CD14-positive monocyte (primary cell): ENCODE measurements at regions not wholly inside any gene's neighbourhood (a gene's known extent, or its start where the extent isn't known, plus 50 kb on each side); places are given as distances from the start of the nearest gene placed in this dataset.

ENCODE experiments used
- DNase-seq, 3 donors: peaks; one replicate each; pipeline ENCODE4 v3.0.0-alpha.2; 2011 to 2022
- H2AFZ ChIP-seq: 2 replicates; pipeline ENCODE4 v1.6.0; 2012; ENCODE audit warnings: mild to moderate bottlenecking, low read depth, low read length, inconsistent platforms; ENCODE audit not compliant: insufficient read depth, poor library complexity, severe bottlenecking
- H3K27ac ChIP-seq, 2 donors: 1 replicate in 1 of 2; 2 replicates in 1 of 2; pipeline ENCODE4 v1.5.1; 2012 to 2013; ENCODE audit warnings: low read length in 2 of 2, control low read depth in 1 of 2, inconsistent platforms in 1 of 2, low read depth in 1 of 2, mild to moderate bottlenecking in 1 of 2
- H3K27me3 ChIP-seq, 2 donors: one replicate each; pipeline versions ENCODE4 v1.6.0 to v1.6.1; 2011 to 2013; ENCODE audit warnings: low read length in 2 of 2; ENCODE audit not compliant: control insufficient read depth in 2 of 2, insufficient read depth in 2 of 2
- H3K36me3 ChIP-seq, 2 donors: replicated peaks in 1 of 2; 1 replicate in 1 of 2; 2 replicates in 1 of 2; pipeline versions ENCODE4 v1.5.1 to v1.6.1; 2012 to 2013; ENCODE audit warnings: low read length in 2 of 2, control low read depth in 1 of 2, inconsistent platforms in 1 of 2, mild to moderate bottlenecking in 1 of 2; ENCODE audit not compliant: insufficient read depth in 2 of 2, control insufficient read depth in 1 of 2
- H3K4me1 ChIP-seq, 2 donors: 1 replicate in 1 of 2; 2 replicates in 1 of 2; pipeline versions ENCODE4 v1.5.1 to v1.6.1; 2012 to 2013; ENCODE audit warnings: low read length in 2 of 2, control low read depth in 1 of 2, inconsistent platforms in 1 of 2, mild to moderate bottlenecking in 1 of 2, moderate library complexity in 1 of 2; ENCODE audit not compliant: insufficient read depth in 2 of 2, control insufficient read depth in 1 of 2
- H3K4me2 ChIP-seq: replicated peaks from 2 replicates; pipeline ENCODE3; 2012; ENCODE audit warnings: low read length, moderate library complexity, mild to moderate bottlenecking; ENCODE audit not compliant: poor library complexity, severe bottlenecking; ENCODE audit errors: extremely low read depth
- H3K4me3 ChIP-seq, 3 experiments: fragments of 200-600 bp in 1 of 3; sonication (generic) in 1 of 3; replicated peaks in 1 of 3; 1 replicate in 2 of 3; 2 replicates in 1 of 3; pipeline ENCODE4 v1.5.1; 2011 to 2013; ENCODE audit warnings: low read length in 3 of 3, mild to moderate bottlenecking in 3 of 3, control low read depth in 2 of 3, low read depth in 2 of 3, inconsistent platforms in 1 of 3, moderate library complexity in 1 of 3
- H3K79me2 ChIP-seq: 2 replicates; pipeline ENCODE4 v1.6.0; 2012; ENCODE audit warnings: mild to moderate bottlenecking, control low read depth, inconsistent platforms, low read length, moderate library complexity; ENCODE audit not compliant: insufficient read depth
- H3K9ac ChIP-seq: 2 replicates; pipeline ENCODE4 v1.6.0; 2017; ENCODE audit warnings: low read length, mild to moderate bottlenecking; ENCODE audit not compliant: insufficient read depth, poor library complexity, severe bottlenecking
- H3K9me3 ChIP-seq, 2 donors: replicated peaks in 1 of 2; 1 replicate in 1 of 2; 2 replicates in 1 of 2; pipeline versions ENCODE4 v1.5.1 to v1.6.1; 2012 to 2013; ENCODE audit warnings: low read length in 2 of 2, control low read depth in 1 of 2; ENCODE audit not compliant: control insufficient read depth in 1 of 2, insufficient read depth in 1 of 2
- H4K20me1 ChIP-seq: 2 replicates; pipeline ENCODE4 v1.6.0; 2012; ENCODE audit warnings: mild to moderate bottlenecking, low read length, control low read depth, moderate library complexity; ENCODE audit not compliant: insufficient read depth
- H3K27ac Mint-ChIP-seq, 7 donors: one replicate each; pipeline ENCODE4 v1.8.0; 2020; ENCODE audit warnings: mild to moderate bottlenecking in 7 of 7, mixed read lengths in 7 of 7, moderate library complexity in 6 of 7, inconsistent platforms in 2 of 7
- H3K27me3 Mint-ChIP-seq, 3 donors: one replicate each; pipeline ENCODE4 v1.8.0; 2021 to 2022; ENCODE audit warnings: low read depth in 3 of 3, mild to moderate bottlenecking in 3 of 3, mixed read lengths in 3 of 3, moderate library complexity in 3 of 3, inconsistent platforms in 1 of 3
- H3K36me3 Mint-ChIP-seq, 2 donors: one replicate each; pipeline ENCODE4 v1.8.0; 2020; ENCODE audit warnings: mixed read lengths in 2 of 2, inconsistent platforms in 1 of 2, mild to moderate bottlenecking in 1 of 2
- H3K4me1 Mint-ChIP-seq: one replicate; pipeline ENCODE4 v1.8.0; 2020; ENCODE audit warnings: mild to moderate bottlenecking, mixed read lengths
- H3K4me3 Mint-ChIP-seq, 2 donors: one replicate each; pipeline ENCODE4 v1.8.0; 2020; ENCODE audit warnings: mild to moderate bottlenecking in 2 of 2, mixed read lengths in 2 of 2, moderate library complexity in 1 of 2
- H3K9me3 Mint-ChIP-seq, 7 donors: one replicate each; pipeline ENCODE4 v1.8.0; 2020 to 2022; ENCODE audit warnings: mixed read lengths in 7 of 7, mild to moderate bottlenecking in 6 of 7, moderate library complexity in 6 of 7, inconsistent platforms in 2 of 7
- CTCF ChIP-seq: fragments of 200-600 bp; IDR thresholded peaks from one replicate; pipeline ENCODE4 v1.8.0; 2022; ENCODE audit warnings: antibody characterized with exemption, mild to moderate bottlenecking
- WGBS: methylation state at CpG from one replicate; pipeline ENCODE4 v1.1.5; 2013; ENCODE audit warnings: missing lambda C conversion rate; ENCODE audit not compliant: insufficient coverage; 5-methylcytosine and 5-hydroxymethylcytosine counted together
- intact Hi-C, 2 donors: fragments of 100-400 bp; cut with micrococcal nuclease; formaldehyde crosslinking; loops; one replicate each; pipeline versions ENCODE4 v1.15.0 to v1.15.1; 2023

GRCh38 chr15:89412905-89413411 lies 78.3 kb upstream of the POLG start:
- H3K4me1 Mint-ChIP-seq, result peaks cover 30% of the 10 kb centered on the region
- Histone ChIP-seq H3K9me3 (peaks cover 4 to 40% of the 10 kb centered on the region in 2 donors), H3K27me3 (peaks cover 88 to 99% of the 10 kb centered on the region in 2 donors), H3K36me3 (no peaks in the 10 kb centered on the region), H3K9ac (no peak overlapping the region), H4K20me1 (no peaks in the 10 kb centered on the region), H3K4me2 (no peak overlapping the region), H3K4me3 (no peak overlapping the region), H3K4me1 (peaks cover 21 to 27% of the 10 kb centered on the region in 2 donors), H3K79me2 (no peaks in the 10 kb centered on the region), H2AFZ (no peak overlapping the region), H3K27ac (no peak overlapping the region)
- TF ChIP-seq CTCF, result no peak
- no peak for DNase-seq
- 13% methylated on average over 3 of the region's 11 CpGs for WGBS
- peak overlapping the region in 1 of 2 donors; percentile 78 for H3K4me3 Mint-ChIP-seq
- H3K27ac Mint-ChIP-seq, result peak overlapping the region in 1 of 7 donors; percentile 11
- intact Hi-C loops, result no loop called here
- H3K36me3 Mint-ChIP-seq, result peaks cover 0 to 11% of the 10 kb centered on the region in 2 donors
- peaks cover 0 to 32% (median 13%) of the 10 kb centered on the region in 7 donors for H3K9me3 Mint-ChIP-seq
- H3K27me3 Mint-ChIP-seq, result peaks cover 96 to 99% (median 97%) of the 10 kb centered on the region in 3 donors

- peaks cover 0 to 41% (median 32%) of the 10 kb centered on the region in 7 donors for H3K9me3 Mint-ChIP-seq
- H3K4me1 Mint-ChIP-seq, result peaks cover 52% of the 10 kb centered on the region
- peak overlapping the region in 1 of 2 donors; percentile 97 for H3K4me3 Mint-ChIP-seq
- H3K27ac Mint-ChIP-seq, result no peak overlapping the region
- H3K79me2 ChIP-seq, result no peaks in the 10 kb centered on the region
- H3K4me1 ChIP-seq, result peaks cover 40 to 56% of the 10 kb centered on the region in 2 donors
- no peak overlapping the region for H2AFZ ChIP-seq
- no peak overlapping the region for H3K4me3 ChIP-seq
- TF ChIP-seq CTCF, result no peak
- H4K20me1 ChIP-seq, result no peaks in the 10 kb centered on the region
- intact Hi-C loops, result no loop called here
- no peaks in the 10 kb centered on the region for H3K36me3 ChIP-seq
- H3K9me3 ChIP-seq, result peaks cover 5 to 44% of the 10 kb centered on the region in 2 donors
- 21% methylated on average over 10 of the region's 19 CpGs for WGBS
- no peak overlapping the region for H3K9ac ChIP-seq
- peaks cover 94 to 100% of the 10 kb centered on the region in 2 donors for H3K27me3 ChIP-seq
- H3K36me3 Mint-ChIP-seq, result peaks cover 7 to 23% of the 10 kb centered on the region in 2 donors
- peaks cover 100% of the 10 kb centered on the region in 3 donors for H3K27me3 Mint-ChIP-seq
- no peak overlapping the region for H3K4me2 ChIP-seq
- no peak for DNase-seq
- no peak overlapping the region for H3K27ac ChIP-seq
Measured at GRCh38 chr15:89410039-89410435, 75.4 kb upstream of the POLG start.
